A549 (cell line): ENCODE measurements at regions not wholly inside any gene's neighbourhood (a gene's known extent, or its start where the extent isn't known, plus 50 kb on each side); places are given as distances from the start of the nearest gene placed in this dataset.

Experiments
- ATAC-seq, 2 experiments: fragments of 200-7000 bp in 1 of 2; fragments of >200 bp in 1 of 2; cut with Nextera tagmentation in 1 of 2; cut with Tn5 transposase in 1 of 2; 3 replicates each; pipeline versions ENCODE4 v1.8.0 to v1.9.1; 2018 to 2020; ENCODE audit warnings: mild to moderate bottlenecking in 1 of 2, moderate library complexity in 1 of 2
- CTCF ChIA-PET: fragments of 300-600 bp; sonication (Branson Sonifier 250); formaldehyde crosslinking; extraction: SDS; loops from one replicate; lab custom pipeline; 2021; ENCODE audit warnings: antibody characterized with exemption, inconsistent platforms; lab: Yijun Ruan, JAX
- POLR2A ChIA-PET: fragments of 350-600 bp; formaldehyde crosslinking; extraction: SDS; loops from one replicate; lab custom pipeline; 2021; ENCODE audit warnings: antibody characterized with exemption, inconsistent platforms; lab: Yijun Ruan, JAX
- DNase-seq, 2 experiments: peaks; one replicate each; pipeline versions ENCODE4 v3.0.0 to v3.0.0-alpha.2; 2011 to 2016; ENCODE audit warnings: low read depth in 1 of 2, low spot score in 1 of 2
- FAIRE-seq: peaks from 2 replicates; lab custom pipeline; 2011; peaks lifted over from hg19 to GRCh38; lab: Jason Lieb, UNC
- H3K27ac ChIP-seq, 2 experiments: fragments of >200 bp; sonication (Bioruptor Twin); formaldehyde crosslinking; 3 replicates each; pipeline ENCODE4 v1.5.1; 2016 to 2017
- H3K4me1 ChIP-seq: fragments of >200 bp; sonication (Bioruptor Twin); formaldehyde crosslinking; 3 replicates; pipeline ENCODE4 v1.6.1; 2016
- H3K4me2 ChIP-seq: fragments of >200 bp; sonication (Bioruptor Twin); formaldehyde crosslinking; 3 replicates; pipeline ENCODE4 v1.6.1; 2016
- H3K4me3 ChIP-seq: fragments of >200 bp; sonication (Bioruptor Twin); formaldehyde crosslinking; 3 replicates; pipeline ENCODE4 v1.5.1; 2016
- H3K9me3 ChIP-seq: fragments of >200 bp; sonication (Bioruptor Twin); formaldehyde crosslinking; 3 replicates; pipeline ENCODE4 v1.6.1; 2016
- CBX2 ChIP-seq: fragments of 200-600 bp; sonication (generic); IDR thresholded peaks from 2 replicates; pipeline ENCODE4 v1.6.1; 2016; ENCODE audit warnings: low read depth, mild to moderate bottlenecking, borderline replicate concordance
- CEBPB ChIP-seq, 2 experiments: fragments of >200 bp in 1 of 2; sonication (Bioruptor Twin) in 1 of 2; formaldehyde crosslinking in 1 of 2; IDR thresholded peaks; 2 replicates each; pipeline ENCODE4 v1.6.1; 2012 to 2016
- CHD2 ChIP-seq: fragments of 150-350 bp; IDR thresholded peaks from 2 replicates; pipeline ENCODE4 v1.6.1; 2014; ENCODE audit warnings: low read length; ENCODE audit not compliant: partially characterized antibody
- EHF ChIP-seq: fragments of 250-450 bp; sonication (Bioruptor Pico); IDR thresholded peaks from 2 replicates; pipeline ENCODE4 v1.5.0; 2020; ENCODE audit warnings: mild to moderate bottlenecking
- EP300 ChIP-seq, 2 experiments: fragments of >200 bp; sonication (Bioruptor Twin); formaldehyde crosslinking; IDR thresholded peaks; 2 replicates in 1 of 2; 3 replicates in 1 of 2; pipeline ENCODE4 v1.6.1; 2016 to 2017
- ESRRA ChIP-seq: fragments of 150-350 bp; IDR thresholded peaks from 2 replicates; pipeline ENCODE4 v1.6.1; 2014; ENCODE audit warnings: mild to moderate bottlenecking, low read length, borderline replicate concordance
- GATA3 ChIP-seq: IDR thresholded peaks from 2 replicates; pipeline ENCODE4 v1.6.1; 2012; ENCODE audit warnings: borderline replicate concordance
- HDAC2 ChIP-seq: fragments of 200-600 bp; sonication (generic); IDR thresholded peaks from 2 replicates; pipeline ENCODE4 v1.6.1; 2016
- HOXB13 ChIP-seq: fragments of 250-450 bp; sonication (Bioruptor Pico); IDR thresholded peaks from 2 replicates; pipeline ENCODE4 v1.5.0; 2020; ENCODE audit warnings: low read depth, mild to moderate bottlenecking, moderate library complexity
- HOXB5 ChIP-seq: fragments of 250-450 bp; sonication (Bioruptor Pico); IDR thresholded peaks from 2 replicates; pipeline ENCODE4 v1.5.0; 2020; ENCODE audit warnings: mild to moderate bottlenecking, moderate library complexity
- KDM5A ChIP-seq: fragments of 200-600 bp; sonication (generic); IDR thresholded peaks from 2 replicates; pipeline ENCODE4 v1.6.1; 2016; ENCODE audit warnings: antibody characterized with exemption, mild to moderate bottlenecking
- MAFK ChIP-seq: fragments of 450-650 bp; IDR thresholded peaks from 2 replicates; pipeline ENCODE4 v1.6.1; 2014; ENCODE audit not compliant: partially characterized antibody
- NFE2L2 ChIP-seq: fragments of 150-350 bp; conservative IDR thresholded peaks from 2 replicates; pipeline ENCODE4 v1.6.1; 2014; ENCODE audit warnings: low read length
- NPAS2 ChIP-seq: fragments of 250-450 bp; sonication (Bioruptor Pico); IDR thresholded peaks from 2 replicates; pipeline ENCODE4 v1.8.0; 2022; ENCODE audit warnings: mild to moderate bottlenecking, moderate library complexity, borderline replicate concordance
- NR3C1 ChIP-seq: fragments of >200 bp; sonication (Bioruptor Twin); formaldehyde crosslinking; IDR thresholded peaks from 3 replicates; pipeline ENCODE4 v1.6.1; 2017
- PHF8 ChIP-seq: fragments of 200-600 bp; sonication (generic); IDR thresholded peaks from 2 replicates; pipeline ENCODE4 v1.6.1; 2016; ENCODE audit warnings: low read depth, mild to moderate bottlenecking, antibody characterized with exemption, moderate library complexity, borderline replicate concordance
- POLR2A ChIP-seq: IDR thresholded peaks from 2 replicates; pipeline ENCODE4 v1.6.1; 2012; ENCODE audit warnings: mild to moderate bottlenecking, low read length
- POLR2AphosphoS2 ChIP-seq: conservative IDR thresholded peaks from 2 replicates; pipeline ENCODE4 v1.6.1; 2012; ENCODE audit warnings: low read length, improper control_type of control experiment, inconsistent platforms
- RAD21 ChIP-seq, 2 experiments: fragments of >200 bp in 1 of 2; sonication (Bioruptor Twin) in 1 of 2; formaldehyde crosslinking in 1 of 2; IDR thresholded peaks in 1 of 2; conservative IDR thresholded peaks in 1 of 2; 2 replicates in 1 of 2; 3 replicates in 1 of 2; pipeline ENCODE4 v1.6.1; 2012 to 2018; ENCODE audit warnings: inconsistent platforms in 1 of 2
- RARB ChIP-seq: fragments of 250-450 bp; sonication (Bioruptor Pico); IDR thresholded peaks from 2 replicates; pipeline ENCODE4 v1.8.0; 2021; ENCODE audit warnings: mild to moderate bottlenecking, moderate library complexity
- SMC3 ChIP-seq: fragments of >200 bp; sonication (Bioruptor Twin); formaldehyde crosslinking; IDR thresholded peaks from 3 replicates; pipeline ENCODE4 v1.6.1; 2018; ENCODE audit warnings: inconsistent platforms
- SREBF2 ChIP-seq: fragments of 450-650 bp; IDR thresholded peaks from 2 replicates; pipeline ENCODE4 v1.6.1; 2014; ENCODE audit warnings: mild to moderate bottlenecking, moderate library complexity
- ZNF302 ChIP-seq: fragments of 250-450 bp; sonication (Bioruptor Pico); IDR thresholded peaks from 2 replicates; pipeline ENCODE4 v1.9.0; 2021; ENCODE audit warnings: inconsistent platforms, mild to moderate bottlenecking, moderate library complexity
- WGBS: methylation state at CpG from one replicate; pipeline ENCODE4 v1.1.6; 2017; ENCODE audit errors: missing lambda C conversion rate; 5-methylcytosine and 5-hydroxymethylcytosine counted together
- TF ChIP-seq, protein P1 (sequence below): fragments of 250-450 bp; sonication (Bioruptor Pico); IDR thresholded peaks from 2 replicates; pipeline ENCODE4 v1.5.0; 2020; ENCODE audit warnings: low read depth, mild to moderate bottlenecking, moderate library complexity
- TF ChIP-seq, protein P2 (sequence below): IDR thresholded peaks from 2 replicates; pipeline ENCODE4 v1.6.1; 2012
- TF ChIP-seq, protein P3 (sequence below): IDR thresholded peaks from 2 replicates; pipeline ENCODE4 v1.6.1; 2012; ENCODE audit warnings: low read depth, borderline replicate concordance
- TF ChIP-seq, protein P4 (sequence below): fragments of 450-650 bp; IDR thresholded peaks from 2 replicates; pipeline ENCODE4 v1.6.1; 2014; ENCODE audit warnings: antibody characterized with exemption

DNA sequence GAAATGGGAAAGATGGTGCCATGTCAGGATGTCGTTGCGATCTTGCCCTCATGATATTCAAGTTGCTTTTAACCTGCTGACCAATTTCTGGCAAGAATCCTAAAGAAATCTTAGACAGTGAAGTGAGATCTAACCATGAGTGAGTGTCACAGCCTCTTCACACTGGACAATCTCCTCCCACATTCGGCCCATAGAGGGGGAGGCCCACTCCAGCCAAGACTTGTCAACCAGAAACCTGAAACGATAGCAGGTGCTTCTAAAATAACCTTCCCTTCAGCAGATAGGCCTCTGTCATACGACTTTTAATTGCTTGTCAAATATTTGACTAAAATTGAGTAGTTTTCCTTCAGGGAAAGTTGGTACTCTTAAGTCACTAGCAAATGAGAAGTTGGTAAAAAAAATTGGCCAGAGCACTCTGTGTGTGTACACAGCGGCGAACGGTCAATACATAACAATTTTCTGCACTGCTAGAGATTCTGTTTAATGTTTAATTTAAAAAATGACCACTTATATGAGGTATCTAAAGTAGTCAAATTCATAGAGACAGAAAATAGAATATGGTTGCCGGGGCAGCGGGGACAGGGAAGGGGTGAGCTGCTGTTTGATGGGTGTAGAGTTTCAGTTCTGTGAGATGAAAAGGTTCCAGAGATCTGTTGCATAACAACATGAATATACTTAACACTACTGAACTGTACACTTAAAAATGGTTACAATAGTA lies 110.2 kb downstream of the VAPA start:
- no peak overlapping the region for H3K27ac ChIP-seq
- ChIA-PET CTCF (no interaction called here), POLR2A (no interaction called here)
- no peak for FAIRE-seq
- H3K4me2 ChIP-seq: no peak overlapping the region
- no peaks in the 10 kb centered on the region for H3K4me1 ChIP-seq
- DNase-seq: no peak
- H3K4me3 ChIP-seq: no peak overlapping the region
- 72% methylated on average over 9 of the region's 10 CpGs for WGBS
- TF ChIP-seq, protein P1, sequence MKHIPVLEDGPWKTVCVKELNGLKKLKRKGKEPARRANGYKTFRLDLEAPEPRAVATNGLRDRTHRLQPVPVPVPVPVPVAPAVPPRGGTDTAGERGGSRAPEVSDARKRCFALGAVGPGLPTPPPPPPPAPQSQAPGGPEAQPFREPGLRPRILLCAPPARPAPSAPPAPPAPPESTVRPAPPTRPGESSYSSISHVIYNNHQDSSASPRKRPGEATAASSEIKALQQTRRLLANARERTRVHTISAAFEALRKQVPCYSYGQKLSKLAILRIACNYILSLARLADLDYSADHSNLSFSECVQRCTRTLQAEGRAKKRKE: no peak
- TF ChIP-seq, protein P2, sequence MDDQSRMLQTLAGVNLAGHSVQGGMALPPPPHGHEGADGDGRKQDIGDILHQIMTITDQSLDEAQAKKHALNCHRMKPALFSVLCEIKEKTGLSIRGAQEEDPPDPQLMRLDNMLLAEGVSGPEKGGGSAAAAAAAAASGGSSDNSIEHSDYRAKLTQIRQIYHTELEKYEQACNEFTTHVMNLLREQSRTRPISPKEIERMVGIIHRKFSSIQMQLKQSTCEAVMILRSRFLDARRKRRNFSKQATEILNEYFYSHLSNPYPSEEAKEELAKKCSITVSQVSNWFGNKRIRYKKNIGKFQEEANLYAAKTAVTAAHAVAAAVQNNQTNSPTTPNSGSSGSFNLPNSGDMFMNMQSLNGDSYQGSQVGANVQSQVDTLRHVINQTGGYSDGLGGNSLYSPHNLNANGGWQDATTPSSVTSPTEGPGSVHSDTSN: no peak
- TF ChIP-seq, protein P3, sequence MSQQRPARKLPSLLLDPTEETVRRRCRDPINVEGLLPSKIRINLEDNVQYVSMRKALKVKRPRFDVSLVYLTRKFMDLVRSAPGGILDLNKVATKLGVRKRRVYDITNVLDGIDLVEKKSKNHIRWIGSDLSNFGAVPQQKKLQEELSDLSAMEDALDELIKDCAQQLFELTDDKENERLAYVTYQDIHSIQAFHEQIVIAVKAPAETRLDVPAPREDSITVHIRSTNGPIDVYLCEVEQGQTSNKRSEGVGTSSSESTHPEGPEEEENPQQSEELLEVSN: no peak
- TF ChIP-seq RARB (CRISPR knock-in tag): no peak
- TF ChIP-seq EHF: no peak
- no peak for TF ChIP-seq HOXB5
- no peak for TF ChIP-seq KDM5A
- TF ChIP-seq, protein P4, sequence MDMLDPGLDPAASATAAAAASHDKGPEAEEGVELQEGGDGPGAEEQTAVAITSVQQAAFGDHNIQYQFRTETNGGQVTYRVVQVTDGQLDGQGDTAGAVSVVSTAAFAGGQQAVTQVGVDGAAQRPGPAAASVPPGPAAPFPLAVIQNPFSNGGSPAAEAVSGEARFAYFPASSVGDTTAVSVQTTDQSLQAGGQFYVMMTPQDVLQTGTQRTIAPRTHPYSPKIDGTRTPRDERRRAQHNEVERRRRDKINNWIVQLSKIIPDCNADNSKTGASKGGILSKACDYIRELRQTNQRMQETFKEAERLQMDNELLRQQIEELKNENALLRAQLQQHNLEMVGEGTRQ: no peak
- no peak for TF ChIP-seq GATA3
- TF ChIP-seq CHD2: no peak
- no peak for TF ChIP-seq CBX2
- no peak for TF ChIP-seq NPAS2 (CRISPR knock-in tag)
- TF ChIP-seq SREBF2: no peak
- no peak for TF ChIP-seq EP300 (IDR thresholded peaks at IDR 0.05)
- TF ChIP-seq CEBPB (IDR thresholded peaks at IDR 0.05): no peak
- no peak for TF ChIP-seq ESRRA
- no peaks in the 10 kb centered on the region for H3K9me3 ChIP-seq
- ATAC-seq: no peak

DNA sequence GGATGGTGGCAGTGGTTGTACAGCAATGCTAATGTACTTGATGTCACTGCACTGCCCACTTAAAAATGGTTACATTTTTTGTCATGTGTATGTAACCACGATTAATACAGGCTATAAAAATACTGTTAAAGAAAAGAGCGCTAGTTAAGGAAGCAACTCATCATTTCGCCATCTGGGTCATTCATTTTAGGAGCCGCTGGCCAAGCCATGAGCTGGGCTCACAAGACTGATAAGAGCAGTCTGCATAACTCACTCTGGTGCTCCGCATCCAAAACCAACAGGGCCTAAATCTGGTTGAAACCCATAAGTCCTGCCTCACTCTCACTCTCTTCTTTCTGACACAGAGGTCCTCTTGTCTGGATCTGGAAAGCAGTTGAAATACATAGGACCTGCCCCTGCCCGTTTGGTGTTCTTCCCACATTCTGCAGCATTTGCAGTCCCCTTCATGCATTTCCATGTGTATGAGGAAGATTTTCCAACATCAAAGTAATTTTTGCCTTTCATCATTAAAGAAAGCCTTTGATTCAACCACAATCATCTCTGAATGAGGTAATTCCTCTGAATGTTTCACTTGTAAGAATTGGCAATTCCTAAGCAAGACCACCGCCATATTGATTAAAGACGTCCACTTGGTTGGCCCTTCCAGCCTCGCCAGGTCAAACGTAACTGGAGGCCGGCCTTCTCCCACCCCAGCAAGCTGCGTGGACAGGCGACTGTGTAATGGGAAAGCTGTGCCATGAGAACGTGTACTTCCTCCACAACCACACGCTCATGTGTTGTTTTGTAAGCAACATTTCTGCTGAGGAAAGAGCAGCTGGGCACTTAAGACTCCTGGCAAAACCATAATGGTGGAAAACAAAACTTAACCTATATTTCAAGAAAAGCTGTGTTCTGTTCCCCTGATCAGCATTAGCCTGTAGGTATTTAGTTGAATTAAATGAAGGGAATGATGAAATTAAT lies 112.2 kb downstream of the VAPA start:
- FAIRE-seq: no peak
- Histone ChIP-seq H3K4me1 (no peaks in the 10 kb centered on the region), H3K9me3 (no peaks in the 10 kb centered on the region), H3K27ac (no peak overlapping the region), H3K4me2 (no peak overlapping the region), H3K4me3 (no peak overlapping the region)
- no peak for ATAC-seq
- ChIA-PET POLR2A (no interaction called here), CTCF (no interaction called here)
- WGBS: 77% methylated on average over 14 of the region's 15 CpGs
- TF ChIP-seq POLR2AphosphoS2 (no peak), PHF8 (no peak)
- no peak for DNase-seq

DNA sequence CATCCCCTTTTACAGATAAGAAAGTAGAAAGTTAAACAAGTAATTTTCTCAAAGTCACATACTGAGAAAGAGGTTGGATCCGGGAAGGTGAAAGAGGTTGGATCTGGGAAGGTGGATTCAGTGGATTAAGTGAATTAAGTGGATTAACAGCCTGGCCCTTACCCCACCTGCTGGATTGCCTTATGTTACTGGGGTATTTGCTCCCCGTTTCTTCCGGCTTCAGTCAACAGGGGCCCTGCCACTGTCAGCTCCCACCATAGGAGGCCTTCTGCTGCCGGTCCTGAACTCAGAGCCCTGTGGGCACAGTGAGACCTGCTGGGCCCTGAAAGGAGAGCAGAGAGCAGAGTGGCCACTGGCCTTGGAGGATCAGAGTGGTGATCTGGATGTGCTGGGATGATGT lies 113.2 kb downstream of the VAPA start:
- 59% methylated on average over 4 of the region's 4 CpGs for WGBS
- DNase-seq: no peak
- ChIA-PET CTCF (no interaction called here), POLR2A (no interaction called here)
- no peak for TF ChIP-seq MAFK
- TF ChIP-seq CBX2: no peak
- no peak for TF ChIP-seq CEBPB (IDR thresholded peaks at IDR 0.05)
- no peak for TF ChIP-seq EP300 (IDR thresholded peaks at IDR 0.05)
- TF ChIP-seq SREBF2: no peak
- no peak for TF ChIP-seq HOXB13 (CRISPR knock-in tag)
- TF ChIP-seq HDAC2: no peak
- no peak for TF ChIP-seq ZNF302
- TF ChIP-seq NFE2L2: no peak
- no peak for TF ChIP-seq POLR2A
- no peak for TF ChIP-seq NR3C1
- TF ChIP-seq SMC3: no peak
- no peak for TF ChIP-seq GATA3
- TF ChIP-seq RAD21 (conservative IDR thresholded peaks at IDR 0.05 in 1 of 2, IDR thresholded peaks at IDR 0.05 in 1 of 2): no peak
- no peak overlapping the region for H3K4me3 ChIP-seq
- no peak for ATAC-seq
- H3K4me1 ChIP-seq: no peaks in the 10 kb centered on the region
- H3K9me3 ChIP-seq: no peaks in the 10 kb centered on the region
- no peak overlapping the region for H3K4me2 ChIP-seq
- no peak for FAIRE-seq
- no peak overlapping the region for H3K27ac ChIP-seq
